Ishikawa (cell line): ENCODE measurements at regions not wholly inside any gene's neighbourhood (a gene's known extent, or its start where the extent isn't known, plus 50 kb on each side); places are given as distances from the start of the nearest gene placed in this dataset.

Source experiments
- CEBPB ChIP-seq: IDR thresholded peaks from 2 replicates; pipeline ENCODE4 v1.6.1; 2012
- EGR1 ChIP-seq: IDR thresholded peaks from 2 replicates; pipeline ENCODE4 v1.6.1; 2012
- FOXM1 ChIP-seq: IDR thresholded peaks from 2 replicates; pipeline ENCODE4 v1.6.1; 2012; ENCODE audit warnings: low read depth, borderline replicate concordance
- RAD21 ChIP-seq: IDR thresholded peaks from 2 replicates; pipeline ENCODE4 v1.6.1; 2012; ENCODE audit warnings: low read depth
- TAF1 ChIP-seq: IDR thresholded peaks from 2 replicates; pipeline ENCODE4 v1.6.1; 2012; ENCODE audit warnings: low read depth, mild to moderate bottlenecking
- TEAD4 ChIP-seq: IDR thresholded peaks from 2 replicates; pipeline ENCODE4 v1.6.1; 2012
- YY1 ChIP-seq: IDR thresholded peaks from 2 replicates; pipeline ENCODE4 v1.6.1; 2012; ENCODE audit warnings: low read depth
- TF ChIP-seq, protein P1 (sequence below): IDR thresholded peaks from 2 replicates; pipeline ENCODE4 v1.6.1; 2012

DNA sequence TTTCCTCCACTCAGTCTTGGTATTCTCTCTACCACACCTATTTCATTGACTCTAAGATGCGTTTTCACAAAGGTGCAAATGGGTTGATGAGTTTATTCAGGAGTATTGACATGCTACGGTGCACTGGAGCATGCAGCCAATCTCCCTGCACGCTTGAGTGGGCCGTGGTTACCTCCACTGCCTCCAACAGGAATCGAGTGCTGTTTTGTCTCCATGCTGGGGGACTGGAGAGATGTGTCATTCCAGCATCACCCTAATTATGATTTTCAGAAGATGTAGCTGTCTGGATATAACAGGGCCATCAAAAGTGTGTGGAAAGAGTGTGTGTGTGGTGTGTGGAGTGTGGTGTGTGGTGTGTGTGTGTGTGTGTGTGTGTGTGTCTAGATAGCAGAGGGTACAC lies 351.6 kb upstream of the ZFHX3 start:
- TF ChIP-seq FOXM1 (no peak), EGR1 (no peak), YY1 (no peak), RAD21 (no peak), TAF1 (no peak), CEBPB (no peak), TEAD4 (no peak)
- TF ChIP-seq, protein P1, sequence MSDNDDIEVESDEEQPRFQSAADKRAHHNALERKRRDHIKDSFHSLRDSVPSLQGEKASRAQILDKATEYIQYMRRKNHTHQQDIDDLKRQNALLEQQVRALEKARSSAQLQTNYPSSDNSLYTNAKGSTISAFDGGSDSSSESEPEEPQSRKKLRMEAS: no peak
